ENCODE measurements at regions not wholly inside any gene's neighbourhood (a gene's known extent, or its start where the extent isn't known, plus 50 kb on each side); places are given as distances from the start of the nearest gene placed in this dataset.

- Histone ChIP-seq H3K79me2 (ENCODE audit: control insufficient read depth, insufficient read depth, low read length) (no peaks in the 10 kb centered on the region), H3K9ac (replicated peaks; ENCODE audit: extremely low read depth, insufficient read depth, low read length) (no peak overlapping the region), H3K4me2 (ENCODE audit: insufficient read depth, low read length) (no peak overlapping the region), H4K20me1 (replicated peaks; ENCODE audit: control insufficient read depth, extremely low read depth, insufficient read depth, low read length) (no peaks in the 10 kb centered on the region), H3K9me1 (replicated peaks; ENCODE audit: control insufficient read depth, extremely low read depth, insufficient read depth, low read length) (no peaks in the 10 kb centered on the region), H3K36me3 (ENCODE audit: control insufficient read depth in 2 of 2, extremely low read depth in 1 of 2, insufficient read depth in 2 of 2, low read length in 2 of 2) (no peaks in the 10 kb centered on the region), H3K4me3 (replicated peaks in 1 of 3; ENCODE audit: insufficient read depth in 1 of 3, low read depth in 1 of 3, low read length in 3 of 3) (no peak overlapping the region), H3K4me1 (ENCODE audit: control insufficient read depth, extremely low read depth, insufficient read depth, low read length) (no peaks in the 10 kb centered on the region), H3K9me3 (replicated peaks; ENCODE audit: control insufficient read depth, insufficient read depth, low read length) (no peaks in the 10 kb centered on the region), H3K27me3 (ENCODE audit: control insufficient read depth in 2 of 2, insufficient read depth in 2 of 2, low read length in 2 of 2) (no peaks in the 10 kb centered on the region), H2AFZ (ENCODE audit: low read depth, low read length) (no peak overlapping the region), H3K27ac (ENCODE audit: insufficient read depth, low read depth, low read length) (no peak overlapping the region)
- BruUV-seq (replicated peaks) = no TSS peak
- TF ChIP-seq CTCF (IDR thresholded peaks at IDR 0.05; ENCODE audit: extremely low read depth in 1 of 2, insufficient read depth in 1 of 2, low read depth in 1 of 2, low read length in 2 of 2) (no peak), JUN (IDR thresholded peaks at IDR 0.05; ENCODE audit: borderline replicate concordance, insufficient read depth, insufficient read length, low read depth) (no peak), GATA2 (IDR thresholded peaks at IDR 0.05; ENCODE audit: insufficient read depth, insufficient read length, low read depth, low read length) (no peak), EZH2 (IDR thresholded peaks at IDR 0.05; ENCODE audit: borderline replicate concordance, low read depth, low read length, severe bottlenecking) (no peak), FOS (IDR thresholded peaks at IDR 0.05; ENCODE audit: borderline replicate concordance, insufficient read depth, low read length) (no peak), POLR2AphosphoS5 (IDR thresholded peaks at IDR 0.05; ENCODE audit: insufficient read depth, low read depth, low read length) (no peak), MAX (IDR thresholded peaks at IDR 0.05; ENCODE audit: insufficient read depth, insufficient read length) (no peak), MYC (IDR thresholded peaks at IDR 0.05; ENCODE audit: low read depth, low read length) (no peak)
- intact Hi-C loops (cut with micrococcal nuclease) (no loop called here), dilution Hi-C loops (cut with MboI; ENCODE audit: extremely low pct_ligation_motif_present, low sequenced_read_pairs) (no loop called here)
- POLR2A ChIA-PET = no interaction called here
- FAIRE-seq (no peak), DNase-seq (ENCODE audit: low read depth, low spot score) (no peak)
- CTCF ChIA-PET = no interaction called here
Observed at GRCh38 chr12:114096461-114096860, 130.3 kb upstream of the RBM19 start.

All from endothelial cell of umbilical vein (primary cell).